CD8-positive, alpha-beta memory T cell (primary cell): ENCODE measurements at regions not wholly inside any gene's neighbourhood (a gene's known extent, or its start where the extent isn't known, plus 50 kb on each side); places are given as distances from the start of the nearest gene placed in this dataset.
A peak's percentile ranks its signal among the peaks of the same experiment; 100 is the strongest.

Experiments used
- CTCF ChIA-PET: fragments of 350-600 bp; sonication (Branson Sonifier 250); formaldehyde crosslinking; loops from one replicate; lab custom pipeline; 2021; ENCODE audit warnings: antibody characterized with exemption; lab: Charles Lee
- POLR2A ChIA-PET: fragments of 350-600 bp; sonication (Branson Sonifier 250); formaldehyde crosslinking; loops from one replicate; lab custom pipeline; 2021; ENCODE audit warnings: antibody characterized with exemption; lab: Charles Lee
- DNase-seq, 5 donors: peaks; one replicate each; pipeline versions ENCODE4 v3.0.0 to v3.0.0-alpha.2; 2020 to 2022; ENCODE audit warnings: mixed read lengths in 1 of 5
- H3K27ac ChIP-seq: one replicate; pipeline ENCODE4 v1.7.0; 2013; ENCODE audit warnings: low read depth, mild to moderate bottlenecking, low read length, moderate library complexity
- H3K27me3 ChIP-seq: 2 replicates; pipeline ENCODE4 v1.7.0; 2013; ENCODE audit warnings: low read length, mild to moderate bottlenecking; ENCODE audit not compliant: insufficient read depth, poor library complexity, severe bottlenecking
- H3K36me3 ChIP-seq: 2 replicates; pipeline ENCODE4 v1.7.0; 2013; ENCODE audit warnings: mild to moderate bottlenecking, low read length, moderate library complexity; ENCODE audit not compliant: insufficient read depth
- H3K4me1 ChIP-seq: 2 replicates; pipeline ENCODE4 v1.7.0; 2013; ENCODE audit warnings: mild to moderate bottlenecking, low read length, moderate library complexity; ENCODE audit not compliant: insufficient read depth
- H3K4me3 ChIP-seq: 2 replicates; pipeline ENCODE4 v1.7.0; 2013; ENCODE audit warnings: mild to moderate bottlenecking, low read length
- H3K9me3 ChIP-seq: 2 replicates; pipeline ENCODE4 v1.7.0; 2013; ENCODE audit warnings: mild to moderate bottlenecking, low read length
- H3K27ac Mint-ChIP-seq, 8 donors: one replicate each; pipeline ENCODE4 v1.8.0; 2020 to 2021; ENCODE audit warnings: mixed read lengths in 8 of 8, mild to moderate bottlenecking in 6 of 8, inconsistent platforms in 3 of 8, moderate library complexity in 3 of 8
- H3K27me3 Mint-ChIP-seq, 2 donors: one replicate each; pipeline ENCODE4 v1.8.0; 2020 to 2021; ENCODE audit warnings: mixed read lengths in 2 of 2, mild to moderate bottlenecking in 1 of 2, moderate library complexity in 1 of 2
- H3K36me3 Mint-ChIP-seq, 3 donors: one replicate each; pipeline ENCODE4 v1.8.0; 2020 to 2021; ENCODE audit warnings: mixed read lengths in 3 of 3, inconsistent platforms in 1 of 3, mild to moderate bottlenecking in 1 of 3
- H3K4me1 Mint-ChIP-seq, 3 donors: one replicate each; pipeline ENCODE4 v1.8.0; 2020 to 2021; ENCODE audit warnings: mixed read lengths in 3 of 3, inconsistent platforms in 1 of 3, mild to moderate bottlenecking in 1 of 3
- H3K4me3 Mint-ChIP-seq, 7 donors: one replicate each; pipeline ENCODE4 v1.8.0; 2020 to 2021; ENCODE audit warnings: mixed read lengths in 7 of 7, mild to moderate bottlenecking in 6 of 7, moderate library complexity in 4 of 7, inconsistent platforms in 2 of 7
- H3K9me3 Mint-ChIP-seq, 5 donors: one replicate each; pipeline ENCODE4 v1.8.0; 2020 to 2022; ENCODE audit warnings: mixed read lengths in 5 of 5, mild to moderate bottlenecking in 3 of 5, moderate library complexity in 2 of 5, inconsistent platforms in 1 of 5

- Histone ChIP-seq H3K4me1 (no peaks in the 10 kb centered on the region), H3K9me3 (no peaks in the 10 kb centered on the region), H3K27me3 (no peaks in the 10 kb centered on the region), H3K36me3 (no peaks in the 10 kb centered on the region), H3K27ac (no peak overlapping the region), H3K4me3 (no peak overlapping the region)
- Mint-ChIP-seq H3K27me3 (peaks cover 0 to 4% of the 10 kb centered on the region in 2 donors), H3K4me3 (no peak overlapping the region), H3K27ac (peak overlapping the region in 1 of 8 donors; percentile 23), H3K36me3 (no peaks in the 10 kb centered on the region), H3K4me1 (no peaks in the 10 kb centered on the region), H3K9me3 (no peaks in the 10 kb centered on the region)
- ChIA-PET CTCF (no interaction called here), POLR2A (no interaction called here)
- DNase-seq = no peak
Observed at GRCh38 chr2:7950035-7950612, 731.7 kb upstream of the ID2 start.

- Mint-ChIP-seq H3K27ac (no peak overlapping the region), H3K4me3 (no peak overlapping the region), H3K9me3 (no peaks in the 10 kb centered on the region), H3K27me3 (peaks cover 0 to 4% of the 10 kb centered on the region in 2 donors), H3K4me1 (no peaks in the 10 kb centered on the region), H3K36me3 (no peaks in the 10 kb centered on the region)
- Histone ChIP-seq H3K4me1 (no peaks in the 10 kb centered on the region), H3K36me3 (no peaks in the 10 kb centered on the region), H3K27ac (no peak overlapping the region), H3K4me3 (no peak overlapping the region), H3K27me3 (no peaks in the 10 kb centered on the region), H3K9me3 (no peaks in the 10 kb centered on the region)
- DNase-seq = no peak
- ChIA-PET CTCF (no interaction called here), POLR2A (no interaction called here)
Observed at GRCh38 chr2:7951001-7951400, 730.9 kb upstream of the ID2 start.

- no peaks in the 10 kb centered on the region for H3K36me3 ChIP-seq
- Mint-ChIP-seq H3K27me3 (peaks cover 0 to 4% of the 10 kb centered on the region in 2 donors), H3K4me3 (no peak overlapping the region), H3K36me3 (no peaks in the 10 kb centered on the region), H3K27ac (no peak overlapping the region), H3K9me3 (no peaks in the 10 kb centered on the region), H3K4me1 (no peaks in the 10 kb centered on the region)
- no peaks in the 10 kb centered on the region for H3K27me3 ChIP-seq
- POLR2A ChIA-PET = no interaction called here
- no peak overlapping the region for H3K27ac ChIP-seq
- no peaks in the 10 kb centered on the region for H3K4me1 ChIP-seq
- CTCF ChIA-PET = no interaction called here
- H3K9me3 ChIP-seq = no peaks in the 10 kb centered on the region
- DNase-seq = no peak
- no peak overlapping the region for H3K4me3 ChIP-seq
Observed at GRCh38 chr2:7951490-7951889, 730.4 kb upstream of the ID2 start.

- DNase-seq = no peak
- no peak overlapping the region for H3K27ac ChIP-seq
- Mint-ChIP-seq H3K4me3 (no peak overlapping the region), H3K27me3 (peaks cover 0 to 4% of the 10 kb centered on the region in 2 donors), H3K4me1 (no peaks in the 10 kb centered on the region), H3K36me3 (no peaks in the 10 kb centered on the region), H3K9me3 (no peaks in the 10 kb centered on the region), H3K27ac (peak overlapping the region in 1 of 8 donors; percentile 48)
- H3K4me3 ChIP-seq = no peak overlapping the region
- H3K36me3 ChIP-seq = no peaks in the 10 kb centered on the region
- H3K9me3 ChIP-seq = no peaks in the 10 kb centered on the region
- POLR2A ChIA-PET = no interaction called here
- no peaks in the 10 kb centered on the region for H3K4me1 ChIP-seq
- no peaks in the 10 kb centered on the region for H3K27me3 ChIP-seq
- CTCF ChIA-PET = no interaction called here
Observed at GRCh38 chr2:7952046-7952745, 729.7 kb upstream of the ID2 start.

- no peaks in the 10 kb centered on the region for H3K36me3 Mint-ChIP-seq
- POLR2A ChIA-PET = no interaction called here
- H3K27ac Mint-ChIP-seq = no peak overlapping the region
Observed at GRCh38 chr2:7953195-7953594, 728.7 kb upstream of the ID2 start.

GRCh38 chr2:7954234-7954633 is 727.6 kb upstream of the ID2 start:
- Mint-ChIP-seq H3K27me3 (peaks cover 0 to 3% of the 10 kb centered on the region in 2 donors), H3K36me3 (no peaks in the 10 kb centered on the region), H3K4me3 (no peak overlapping the region), H3K4me1 (no peaks in the 10 kb centered on the region), H3K27ac (no peak overlapping the region), H3K9me3 (no peaks in the 10 kb centered on the region)
- H3K36me3 ChIP-seq = no peaks in the 10 kb centered on the region
- POLR2A ChIA-PET = no interaction called here
- H3K9me3 ChIP-seq = no peaks in the 10 kb centered on the region
- H3K4me1 ChIP-seq = no peaks in the 10 kb centered on the region
- H3K4me3 ChIP-seq = no peak overlapping the region
- no peaks in the 10 kb centered on the region for H3K27me3 ChIP-seq
- DNase-seq = no peak
- no peak overlapping the region for H3K27ac ChIP-seq
- CTCF ChIA-PET = no interaction called here

More at GRCh38 chr2:7953195-7953594, 728.7 kb upstream of the ID2 start:
- H3K9me3 ChIP-seq = no peaks in the 10 kb centered on the region
- H3K4me1 ChIP-seq = no peaks in the 10 kb centered on the region
- H3K4me3 ChIP-seq = no peak overlapping the region
- H3K4me3 Mint-ChIP-seq = no peak overlapping the region
- DNase-seq = no peak
- CTCF ChIA-PET = interaction anchor here (0.6 kb wide), 1 partner anchor 168 kb away, joined by 3 read pairs; no protein-coding TSS in a partner anchor
- H3K27me3 Mint-ChIP-seq = peaks cover 0 to 4% of the 10 kb centered on the region in 2 donors
- no peaks in the 10 kb centered on the region for H3K27me3 ChIP-seq
- no peaks in the 10 kb centered on the region for H3K9me3 Mint-ChIP-seq
- H3K27ac ChIP-seq = no peak overlapping the region
- no peaks in the 10 kb centered on the region for H3K36me3 ChIP-seq
- H3K4me1 Mint-ChIP-seq = no peaks in the 10 kb centered on the region

- Histone ChIP-seq H3K4me3 (no peak overlapping the region), H3K27ac (no peak overlapping the region), H3K36me3 (no peaks in the 10 kb centered on the region), H3K9me3 (no peaks in the 10 kb centered on the region), H3K27me3 (no peaks in the 10 kb centered on the region), H3K4me1 (no peaks in the 10 kb centered on the region)
- CTCF ChIA-PET = interaction anchor here (1.3 kb wide), 1 partner anchor 11 kb away, joined by 3 read pairs; no protein-coding TSS in a partner anchor
- Mint-ChIP-seq H3K4me3 (no peak overlapping the region), H3K27me3 (no peaks in the 10 kb centered on the region), H3K27ac (peak overlapping the region in 1 of 8 donors; percentile 8), H3K4me1 (no peaks in the 10 kb centered on the region), H3K9me3 (no peaks in the 10 kb centered on the region), H3K36me3 (no peaks in the 10 kb centered on the region)
- DNase-seq = no peak
- POLR2A ChIA-PET = no interaction called here
Observed at GRCh38 chr2:7956126-7956689, 725.6 kb upstream of the ID2 start.

- Mint-ChIP-seq H3K27me3 (peaks cover 0 to 1% of the 10 kb centered on the region in 2 donors), H3K4me3 (no peak overlapping the region)
Observed at GRCh38 chr2:7961550-7961949, 720.3 kb upstream of the ID2 start.

More at GRCh38 chr2:7961550-7961949, 720.3 kb upstream of the ID2 start:
- no peak for DNase-seq
- ChIA-PET CTCF (no interaction called here), POLR2A (no interaction called here)
- no peak overlapping the region for H3K27ac ChIP-seq
- no peaks in the 10 kb centered on the region for H3K9me3 Mint-ChIP-seq
- H3K27me3 ChIP-seq = no peaks in the 10 kb centered on the region
- no peak overlapping the region for H3K27ac Mint-ChIP-seq
- no peaks in the 10 kb centered on the region for H3K4me1 Mint-ChIP-seq
- H3K9me3 ChIP-seq = no peaks in the 10 kb centered on the region
- H3K4me3 ChIP-seq = no peak overlapping the region
- no peaks in the 10 kb centered on the region for H3K4me1 ChIP-seq
- H3K36me3 ChIP-seq = no peaks in the 10 kb centered on the region
- peaks cover 0 to 6% (median 0%) of the 10 kb centered on the region in 3 donors for H3K36me3 Mint-ChIP-seq
